ENCODE measurements at regions not wholly inside any gene's neighbourhood (a gene's known extent, or its start where the extent isn't known, plus 50 kb on each side); places are given as distances from the start of the nearest gene placed in this dataset.

DNA sequence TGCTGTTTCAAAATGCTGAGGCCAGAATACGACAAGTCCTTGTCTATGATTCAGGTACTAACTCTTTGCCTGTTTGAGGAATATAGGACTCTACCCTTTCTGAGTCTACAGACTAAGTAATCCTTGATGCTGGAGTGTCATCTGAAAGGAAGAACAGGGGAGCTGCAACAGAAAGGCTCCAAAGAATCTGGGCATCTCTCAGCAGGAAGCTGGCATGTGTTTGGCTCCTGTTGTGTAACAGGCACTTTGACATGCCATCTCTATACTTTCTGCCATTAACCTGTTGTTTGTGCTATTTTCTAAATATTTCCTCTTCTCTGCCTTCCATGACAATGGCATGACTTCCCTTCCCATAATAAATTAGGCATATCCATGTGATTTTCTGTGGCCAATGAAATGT lies 409.5 kb downstream of the ADRA2A start:
- no peak overlapping the region for H3K4me3 Mint-ChIP-seq
- ChIA-PET CTCF (no interaction called here), POLR2A (no interaction called here)
- H3K9me3 Mint-ChIP-seq: peaks cover 45% of the 10 kb centered on the region
- no peak overlapping the region for H3K27ac Mint-ChIP-seq
- no peak for DNase-seq (ENCODE audit: low spot score)
- peaks cover 39% of the 10 kb centered on the region for H3K36me3 Mint-ChIP-seq
- ATAC-seq: no peak
- no peak for TF ChIP-seq JAZF1 (CRISPR knock-in tag; IDR thresholded peaks at IDR 0.05)
- no peak for TF ChIP-seq ZSCAN18 (CRISPR knock-in tag; IDR thresholded peaks at IDR 0.05)
- TF ChIP-seq ZNF396 (CRISPR knock-in tag; IDR thresholded peaks at IDR 0.05; ENCODE audit: borderline replicate concordance): no peak
- TF ChIP-seq, protein P1, sequence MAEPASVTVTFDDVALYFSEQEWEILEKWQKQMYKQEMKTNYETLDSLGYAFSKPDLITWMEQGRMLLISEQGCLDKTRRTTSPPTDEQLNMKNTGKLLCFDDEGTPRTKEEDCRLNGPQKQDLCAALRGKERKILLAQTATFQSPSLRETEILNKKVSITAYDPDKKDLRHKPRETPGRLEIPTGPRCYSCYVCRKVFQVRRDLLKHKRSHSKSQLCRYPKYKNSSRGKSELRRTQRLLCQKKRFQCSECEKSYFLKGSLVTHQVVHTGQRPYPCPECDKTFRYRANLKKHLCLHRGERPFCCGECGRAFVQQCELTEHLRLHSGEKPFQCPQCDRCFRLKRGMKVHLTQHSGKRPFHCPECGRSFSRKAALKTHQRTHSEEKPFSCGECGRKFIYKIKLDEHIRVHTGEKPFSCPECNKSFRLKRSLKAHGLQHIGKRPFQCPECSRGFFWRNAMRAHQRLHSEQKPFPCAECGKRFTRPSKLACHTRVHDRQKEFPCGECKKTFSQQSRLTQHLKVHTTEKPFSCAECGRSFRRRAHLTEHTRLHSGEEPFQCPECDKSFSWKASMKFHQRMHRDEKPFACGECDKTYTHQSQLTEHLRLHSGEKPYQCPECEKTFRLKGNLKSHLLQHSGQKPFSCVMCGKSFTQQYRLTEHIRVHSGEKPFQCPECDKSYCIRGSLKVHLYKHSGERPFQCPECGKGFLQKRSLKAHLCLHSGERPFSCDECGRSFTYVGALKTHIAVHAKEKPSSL (CRISPR knock-in tag; conservative IDR thresholded peaks at IDR 0.05): no peak
- TF ChIP-seq NFYB (CRISPR knock-in tag; conservative IDR thresholded peaks at IDR 0.05; ENCODE audit: low read depth): no peak
- TF ChIP-seq, protein P2, sequence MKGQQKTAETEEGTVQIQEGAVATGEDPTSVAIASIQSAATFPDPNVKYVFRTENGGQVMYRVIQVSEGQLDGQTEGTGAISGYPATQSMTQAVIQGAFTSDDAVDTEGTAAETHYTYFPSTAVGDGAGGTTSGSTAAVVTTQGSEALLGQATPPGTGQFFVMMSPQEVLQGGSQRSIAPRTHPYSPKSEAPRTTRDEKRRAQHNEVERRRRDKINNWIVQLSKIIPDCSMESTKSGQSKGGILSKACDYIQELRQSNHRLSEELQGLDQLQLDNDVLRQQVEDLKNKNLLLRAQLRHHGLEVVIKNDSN (CRISPR knock-in tag; IDR thresholded peaks at IDR 0.05): no peak
- no peak for TF ChIP-seq SMAD3 (CRISPR knock-in tag; IDR thresholded peaks at IDR 0.05; ENCODE audit: borderline replicate concordance)
- no peak for TF ChIP-seq TCF7 (CRISPR knock-in tag; IDR thresholded peaks at IDR 0.05; ENCODE audit: low read depth)
- TF ChIP-seq ZNF671 (CRISPR knock-in tag; IDR thresholded peaks at IDR 0.05): no peak
- TF ChIP-seq CREM (CRISPR knock-in tag; IDR thresholded peaks at IDR 0.05): no peak
- TF ChIP-seq KAT7 (CRISPR knock-in tag; IDR thresholded peaks at IDR 0.05; ENCODE audit: borderline replicate concordance): no peak
- no peak for TF ChIP-seq PRRX2 (CRISPR knock-in tag; IDR thresholded peaks at IDR 0.05)
- TF ChIP-seq, protein P3, sequence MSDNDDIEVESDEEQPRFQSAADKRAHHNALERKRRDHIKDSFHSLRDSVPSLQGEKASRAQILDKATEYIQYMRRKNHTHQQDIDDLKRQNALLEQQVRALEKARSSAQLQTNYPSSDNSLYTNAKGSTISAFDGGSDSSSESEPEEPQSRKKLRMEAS (CRISPR knock-in tag; IDR thresholded peaks at IDR 0.05): no peak
- TF ChIP-seq ZNF532 (CRISPR knock-in tag; IDR thresholded peaks at IDR 0.05; ENCODE audit: borderline replicate concordance): no peak
- TF ChIP-seq, protein P4, sequence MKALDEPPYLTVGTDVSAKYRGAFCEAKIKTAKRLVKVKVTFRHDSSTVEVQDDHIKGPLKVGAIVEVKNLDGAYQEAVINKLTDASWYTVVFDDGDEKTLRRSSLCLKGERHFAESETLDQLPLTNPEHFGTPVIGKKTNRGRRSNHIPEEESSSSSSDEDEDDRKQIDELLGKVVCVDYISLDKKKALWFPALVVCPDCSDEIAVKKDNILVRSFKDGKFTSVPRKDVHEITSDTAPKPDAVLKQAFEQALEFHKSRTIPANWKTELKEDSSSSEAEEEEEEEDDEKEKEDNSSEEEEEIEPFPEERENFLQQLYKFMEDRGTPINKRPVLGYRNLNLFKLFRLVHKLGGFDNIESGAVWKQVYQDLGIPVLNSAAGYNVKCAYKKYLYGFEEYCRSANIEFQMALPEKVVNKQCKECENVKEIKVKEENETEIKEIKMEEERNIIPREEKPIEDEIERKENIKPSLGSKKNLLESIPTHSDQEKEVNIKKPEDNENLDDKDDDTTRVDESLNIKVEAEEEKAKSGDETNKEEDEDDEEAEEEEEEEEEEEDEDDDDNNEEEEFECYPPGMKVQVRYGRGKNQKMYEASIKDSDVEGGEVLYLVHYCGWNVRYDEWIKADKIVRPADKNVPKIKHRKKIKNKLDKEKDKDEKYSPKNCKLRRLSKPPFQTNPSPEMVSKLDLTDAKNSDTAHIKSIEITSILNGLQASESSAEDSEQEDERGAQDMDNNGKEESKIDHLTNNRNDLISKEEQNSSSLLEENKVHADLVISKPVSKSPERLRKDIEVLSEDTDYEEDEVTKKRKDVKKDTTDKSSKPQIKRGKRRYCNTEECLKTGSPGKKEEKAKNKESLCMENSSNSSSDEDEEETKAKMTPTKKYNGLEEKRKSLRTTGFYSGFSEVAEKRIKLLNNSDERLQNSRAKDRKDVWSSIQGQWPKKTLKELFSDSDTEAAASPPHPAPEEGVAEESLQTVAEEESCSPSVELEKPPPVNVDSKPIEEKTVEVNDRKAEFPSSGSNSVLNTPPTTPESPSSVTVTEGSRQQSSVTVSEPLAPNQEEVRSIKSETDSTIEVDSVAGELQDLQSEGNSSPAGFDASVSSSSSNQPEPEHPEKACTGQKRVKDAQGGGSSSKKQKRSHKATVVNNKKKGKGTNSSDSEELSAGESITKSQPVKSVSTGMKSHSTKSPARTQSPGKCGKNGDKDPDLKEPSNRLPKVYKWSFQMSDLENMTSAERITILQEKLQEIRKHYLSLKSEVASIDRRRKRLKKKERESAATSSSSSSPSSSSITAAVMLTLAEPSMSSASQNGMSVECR (CRISPR knock-in tag; IDR thresholded peaks at IDR 0.05; ENCODE audit: borderline replicate concordance): no peak
- H3K4me1 Mint-ChIP-seq: peaks cover 4% of the 10 kb centered on the region
- H3K27me3 Mint-ChIP-seq (ENCODE audit: low read depth): peaks cover 4% of the 10 kb centered on the region; the same call in 1 of the 2 replicates

All from WTC11 (cell line).